DND-41 (cell line): ENCODE measurements at regions not wholly inside any gene's neighbourhood (a gene's known extent, or its start where the extent isn't known, plus 50 kb on each side); places are given as distances from the start of the nearest gene placed in this dataset.
"Not testable (repeated sequence)": the region's sequence is repeated elsewhere in the genome, so short reads cannot be mapped to it uniquely, and the experiment has no call there.

ENCODE experiments used
- ATAC-seq: fragments of 200-7000 bp; cut with Tn5 transposase; 3 replicates; pipeline ENCODE4 v1.9.1; 2021; ENCODE audit warnings: low read depth; ENCODE audit not compliant: insufficient read depth
- DNase-seq: peaks from one replicate; pipeline ENCODE4 v3.0.0-alpha.2; 2020
- H2AFZ ChIP-seq: 2 replicates; pipeline ENCODE4 v1.6.0; 2012; ENCODE audit warnings: low read depth, low read length
- H3K27ac ChIP-seq: 2 replicates; pipeline ENCODE4 v1.5.1; 2012; ENCODE audit warnings: low read length, inconsistent platforms
- H3K27me3 ChIP-seq: fragments of 200-600 bp; sonication (generic); 2 replicates; pipeline ENCODE4 v1.6.0; 2012; ENCODE audit warnings: low read length, mild to moderate bottlenecking, inconsistent platforms; ENCODE audit not compliant: insufficient read depth, poor library complexity
- H3K36me3 ChIP-seq: 2 replicates; pipeline ENCODE4 v1.5.1; 2012; ENCODE audit warnings: low read length, inconsistent platforms; ENCODE audit not compliant: insufficient read depth
- H3K4me1 ChIP-seq: 2 replicates; pipeline ENCODE4 v1.5.1; 2012; ENCODE audit warnings: mild to moderate bottlenecking, low read length; ENCODE audit not compliant: insufficient read depth
- H3K4me2 ChIP-seq: 2 replicates; pipeline ENCODE4 v1.6.0; 2012; ENCODE audit warnings: mild to moderate bottlenecking, moderate library complexity, low read length, inconsistent platforms; ENCODE audit not compliant: insufficient read depth
- H3K4me3 ChIP-seq, 2 experiments: fragments of 200-600 bp in 1 of 2; shearing (Covaris generic) in 1 of 2; 2 replicates each; pipeline ENCODE4 v1.5.1; 2012 to 2016; ENCODE audit warnings: inconsistent platforms in 2 of 2, low read length in 2 of 2, mild to moderate bottlenecking in 2 of 2, low read depth in 1 of 2, moderate library complexity in 1 of 2
- H3K79me2 ChIP-seq: 2 replicates; pipeline ENCODE4 v1.6.0; 2012; ENCODE audit warnings: low read length, inconsistent platforms; ENCODE audit not compliant: insufficient read depth
- H3K9ac ChIP-seq: 2 replicates; pipeline ENCODE4 v1.6.0; 2012; ENCODE audit warnings: low read depth, mild to moderate bottlenecking, inconsistent platforms, low read length, moderate library complexity
- H3K9me3 ChIP-seq: 2 replicates; pipeline ENCODE4 v1.5.1; 2012; ENCODE audit warnings: low read length, moderate library complexity, mild to moderate bottlenecking, inconsistent platforms; ENCODE audit not compliant: insufficient read depth, severe bottlenecking
- H4K20me1 ChIP-seq: 2 replicates; pipeline ENCODE4 v1.6.0; 2012; ENCODE audit warnings: low read length; ENCODE audit not compliant: insufficient read depth
- CTCF ChIP-seq: IDR thresholded peaks from 2 replicates; pipeline ENCODE4 v1.5.1; 2012; ENCODE audit warnings: borderline replicate concordance, low read length, moderate library complexity, mild to moderate bottlenecking; ENCODE audit not compliant: poor library complexity, severe bottlenecking; ENCODE audit errors: extremely low read depth
- EZH2 ChIP-seq: IDR thresholded peaks from 3 replicates; pipeline ENCODE4 v1.6.1; 2012; ENCODE audit warnings: borderline replicate concordance, low read depth, mild to moderate bottlenecking, moderate library complexity, low read length, inconsistent platforms; ENCODE audit not compliant: severe bottlenecking

DNA sequence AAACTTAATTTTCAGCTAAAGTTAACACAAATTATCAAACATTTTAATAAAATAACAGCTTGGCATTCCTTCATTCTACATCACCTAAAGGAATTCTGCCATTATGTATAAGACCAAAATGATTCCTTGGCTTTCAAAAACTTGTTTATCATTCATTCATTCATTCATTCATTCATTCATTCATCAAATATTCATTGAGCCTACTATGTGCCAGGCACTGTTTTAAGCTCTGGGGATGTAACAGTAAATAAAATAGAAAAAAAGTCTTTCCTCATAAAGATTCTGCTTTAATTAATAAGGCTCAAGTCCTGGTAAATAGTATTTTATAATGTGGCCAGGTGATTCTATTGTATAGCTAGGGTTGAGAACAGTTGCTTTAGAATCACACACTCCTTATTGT lies 127.9 kb downstream of the GPR85 start:
- peaks cover 2% of the 10 kb centered on the region for H3K27me3 ChIP-seq
- TF ChIP-seq EZH2 (no peak), CTCF (no peak)
- H3K27ac ChIP-seq = no peak overlapping the region
- no peak for DNase-seq
- no peak overlapping the region for H3K9ac ChIP-seq
- no peaks in the 10 kb centered on the region for H3K4me1 ChIP-seq
- H3K9me3 ChIP-seq = no peaks in the 10 kb centered on the region
- no peak overlapping the region for H3K4me2 ChIP-seq
- no peak overlapping the region for H2AFZ ChIP-seq
- no peak for ATAC-seq
- no peaks in the 10 kb centered on the region for H3K79me2 ChIP-seq
- no peaks in the 10 kb centered on the region for H4K20me1 ChIP-seq
- no peak overlapping the region for H3K4me3 ChIP-seq
- H3K36me3 ChIP-seq = no peaks in the 10 kb centered on the region

GRCh38 chr7:112957901-112958300 lies 128.7 kb downstream of the GPR85 start:
- Histone ChIP-seq H3K9me3 (no peaks in the 10 kb centered on the region), H2AFZ (no peak overlapping the region), H3K4me3 (no peak overlapping the region), H3K9ac (no peak overlapping the region), H3K36me3 (no peaks in the 10 kb centered on the region), H4K20me1 (no peaks in the 10 kb centered on the region), H3K4me1 (no peaks in the 10 kb centered on the region), H3K27me3 (peaks cover 3% of the 10 kb centered on the region), H3K27ac (no peak overlapping the region), H3K4me2 (no peak overlapping the region), H3K79me2 (no peaks in the 10 kb centered on the region)
- DNase-seq (no peak), ATAC-seq (no peak)
- TF ChIP-seq EZH2 (no peak), CTCF (no peak)

DNA sequence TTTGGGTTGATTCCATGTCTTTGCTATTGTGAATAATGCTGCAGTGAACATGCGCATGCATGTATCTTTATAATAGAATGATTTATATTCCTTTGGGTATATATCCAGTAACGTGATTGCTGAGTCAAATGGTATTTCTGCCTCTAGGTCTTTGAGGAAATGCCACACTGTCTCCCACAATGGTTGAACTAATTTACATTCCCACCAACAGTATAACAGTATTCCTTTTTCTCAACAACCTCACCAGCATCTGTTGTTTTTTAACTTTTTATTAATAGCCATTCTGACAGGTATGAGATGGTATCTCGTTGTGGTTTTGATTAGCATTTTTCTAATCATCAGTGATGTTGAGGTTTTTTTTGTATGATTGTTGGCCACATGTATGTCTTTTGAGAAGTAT lies 133.6 kb downstream of the GPR85 start:
- not testable (repeated sequence) for H3K27ac ChIP-seq, H3K27me3 ChIP-seq, H3K4me1 ChIP-seq, H3K4me3 ChIP-seq, H3K79me2 ChIP-seq, ATAC-seq, H3K9me3 ChIP-seq, H3K9ac ChIP-seq, DNase-seq, H3K4me2 ChIP-seq, H4K20me1 ChIP-seq, H3K36me3 ChIP-seq, H2AFZ ChIP-seq

GRCh38 chr7:112951070-112951469 lies 135.6 kb downstream of the GPR85 start:
- H3K27me3 ChIP-seq = peaks cover 3% of the 10 kb centered on the region
- ATAC-seq = no peak
- H3K9me3 ChIP-seq = no peaks in the 10 kb centered on the region
- H3K36me3 ChIP-seq = no peaks in the 10 kb centered on the region
- TF ChIP-seq CTCF (no peak), EZH2 (no peak)
- no peak for DNase-seq
- no peak overlapping the region for H3K9ac ChIP-seq
- H2AFZ ChIP-seq = no peak overlapping the region
- H3K4me2 ChIP-seq = no peak overlapping the region
- no peaks in the 10 kb centered on the region for H4K20me1 ChIP-seq
- no peaks in the 10 kb centered on the region for H3K79me2 ChIP-seq
- no peak overlapping the region for H3K27ac ChIP-seq
- H3K4me3 ChIP-seq = no peak overlapping the region
- no peaks in the 10 kb centered on the region for H3K4me1 ChIP-seq

DNA sequence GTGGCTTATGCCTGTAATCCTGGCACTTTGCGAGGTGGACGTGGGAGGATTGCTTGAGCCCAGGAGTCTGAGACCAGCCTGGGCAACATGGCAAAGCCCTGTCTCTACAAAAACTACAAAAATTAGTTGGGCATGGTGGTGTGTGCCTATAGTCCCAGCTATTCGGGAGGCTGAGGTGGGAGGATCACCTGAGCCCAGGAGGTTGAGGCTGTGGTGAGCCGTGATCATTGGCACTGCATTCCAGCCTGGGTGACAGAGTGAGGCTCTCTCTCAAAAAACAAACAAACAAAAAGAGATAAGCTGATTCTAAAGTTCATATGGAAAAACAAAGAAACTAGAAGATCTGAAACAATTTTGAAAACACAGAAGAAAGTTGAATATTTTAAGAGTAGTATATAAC lies 136.9 kb downstream of the GPR85 start:
- not testable (repeated sequence) for H3K4me1 ChIP-seq, H3K4me2 ChIP-seq, H2AFZ ChIP-seq, H3K79me2 ChIP-seq, H3K36me3 ChIP-seq, H3K9me3 ChIP-seq, H3K4me3 ChIP-seq, H4K20me1 ChIP-seq, H3K9ac ChIP-seq, ATAC-seq, DNase-seq, H3K27me3 ChIP-seq, H3K27ac ChIP-seq
